NCI-H2196 treated with DMSO at 0.1 percent for 48 hours (cell line): ENCODE measurements at regions not wholly inside any gene's neighbourhood (a gene's known extent, or its start where the extent isn't known, plus 50 kb on each side); places are given as distances from the start of the nearest gene placed in this dataset.
"Not testable (repeated sequence)": the region's sequence is repeated elsewhere in the genome, so short reads cannot be mapped to it uniquely, and the experiment has no call there.

Experiments used
- DNase-seq: peaks from one replicate; lab custom pipeline; 2025; ENCODE audit not compliant: unreplicated experiment; lab: John Stamatoyannopoulos, UW

DNA sequence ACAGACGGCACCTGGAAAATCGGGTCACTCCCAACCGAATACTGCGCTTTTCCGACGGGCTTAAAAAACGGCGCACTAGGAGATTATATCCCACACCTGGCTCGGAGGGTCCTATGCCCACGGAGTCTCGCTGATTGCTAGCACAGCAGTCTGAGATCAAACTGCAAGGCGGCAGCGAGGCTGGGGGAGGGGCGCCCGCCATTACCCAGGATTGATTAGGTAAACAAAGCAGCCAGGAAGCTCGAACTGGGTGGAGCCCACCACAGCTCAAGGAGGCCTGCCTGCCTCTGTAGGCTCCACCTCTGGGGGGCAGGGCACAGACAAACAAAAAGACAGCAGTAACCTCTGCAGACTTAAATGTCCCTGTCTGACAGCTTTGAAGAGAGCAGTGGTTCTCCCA is 64.5 kb downstream of the SLC30A10 start:
- not testable (repeated sequence) for DNase-seq

DNA sequence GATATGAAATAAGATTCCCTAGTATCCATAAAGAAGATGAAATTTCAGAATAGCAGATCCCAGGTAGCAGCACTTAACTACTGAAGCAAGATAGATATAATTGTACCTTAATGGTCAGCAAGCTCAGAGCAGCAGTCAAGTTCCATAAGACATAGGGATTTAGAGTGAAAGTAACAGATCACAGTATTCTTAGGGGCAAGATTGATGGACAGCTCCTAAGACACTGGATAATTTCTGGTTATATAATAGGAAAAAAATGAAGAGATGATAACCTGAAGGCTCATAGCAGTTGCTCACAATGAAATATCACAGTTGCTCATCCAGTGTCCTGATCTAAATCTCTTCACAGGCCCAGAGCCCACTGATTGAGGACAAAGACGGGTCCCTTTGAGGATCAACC is 66.0 kb downstream of the SLC30A10 start:
- no peak for DNase-seq

DNA sequence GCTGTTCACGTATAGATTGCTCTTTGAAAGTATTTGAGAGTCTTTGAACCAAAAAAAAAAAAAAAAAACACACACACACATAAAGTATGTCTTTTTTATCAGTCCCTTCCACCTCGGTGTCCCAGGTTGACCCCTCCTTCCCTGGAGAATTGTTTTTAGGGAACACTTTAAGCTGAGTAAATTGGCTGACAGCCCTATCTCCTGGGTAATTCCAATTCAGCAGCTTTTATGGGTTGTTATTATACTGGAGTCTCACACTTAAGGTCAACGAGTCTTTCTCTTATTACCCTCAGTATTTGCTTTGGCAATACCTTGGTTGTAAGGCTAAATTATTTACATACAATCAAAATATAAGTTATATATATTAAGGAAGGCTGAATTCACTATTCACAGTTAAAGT is 69.4 kb downstream of the SLC30A10 start:
- no peak for DNase-seq

DNA sequence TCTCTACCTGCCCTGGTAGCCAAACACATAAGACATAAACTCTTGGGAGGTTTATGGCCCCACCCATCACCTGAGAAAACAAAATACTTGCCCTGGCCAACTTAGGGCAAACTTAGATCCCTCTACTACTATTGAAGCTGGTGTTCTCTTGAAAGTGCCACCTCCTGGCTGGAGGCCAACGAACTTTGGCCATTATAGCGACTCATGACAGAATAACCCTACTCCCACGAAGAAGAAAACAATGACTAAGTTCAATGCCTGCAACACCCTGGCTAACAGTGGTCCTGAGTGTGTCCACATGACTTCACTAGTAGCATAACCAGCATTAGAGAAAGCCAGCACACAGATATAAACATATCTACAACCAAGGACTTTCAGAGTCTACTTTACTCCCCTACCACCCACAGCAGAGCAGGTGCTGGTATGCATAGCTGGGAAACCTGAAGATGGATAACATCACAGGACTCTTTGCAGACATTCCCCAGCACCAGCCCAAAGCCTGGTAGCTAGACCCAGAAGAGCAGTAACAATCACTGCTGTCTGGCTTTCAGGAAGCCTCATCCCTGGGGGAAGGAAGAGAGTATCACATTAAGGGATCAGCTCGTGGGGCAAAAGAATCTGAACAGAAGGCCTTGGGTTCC is 81.0 kb downstream of the SLC30A10 start:
- no peak for DNase-seq

DNA sequence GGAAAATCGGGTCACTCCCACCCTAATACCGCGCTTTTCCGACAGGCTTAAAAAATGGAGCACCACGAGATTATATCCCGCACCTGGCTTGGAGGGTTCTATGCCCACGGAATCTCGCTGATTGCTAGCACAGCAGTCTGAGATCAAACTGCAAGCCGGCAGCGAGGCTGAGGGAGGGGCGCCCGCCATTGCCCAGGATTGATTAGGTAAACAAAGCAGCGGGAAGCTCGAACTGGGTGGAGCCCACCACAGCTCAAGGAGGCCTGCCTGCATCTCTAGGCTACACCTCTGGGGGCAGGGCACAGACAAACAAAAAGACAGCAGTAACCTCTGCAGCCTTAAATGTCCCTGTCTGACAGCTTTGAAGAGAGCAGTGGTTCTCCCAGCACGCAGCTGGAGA is 88.8 kb downstream of the SLC30A10 start:
- not testable (repeated sequence) for DNase-seq

DNA sequence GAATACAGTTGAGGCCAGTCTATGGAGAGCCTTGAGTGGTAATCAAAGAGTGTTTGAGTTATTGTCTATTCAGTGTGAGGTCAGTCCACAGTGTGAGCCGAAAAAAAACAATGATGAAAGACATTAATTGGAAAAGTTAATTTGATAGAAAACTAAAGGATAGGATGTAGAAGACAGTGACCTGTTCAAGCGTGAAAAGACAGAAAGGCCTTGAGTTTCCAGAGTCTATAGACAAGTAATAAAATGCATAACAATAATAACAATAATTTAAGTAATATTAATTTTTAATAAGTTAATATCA is 90.4 kb downstream of the SLC30A10 start:
- no peak for DNase-seq

DNA sequence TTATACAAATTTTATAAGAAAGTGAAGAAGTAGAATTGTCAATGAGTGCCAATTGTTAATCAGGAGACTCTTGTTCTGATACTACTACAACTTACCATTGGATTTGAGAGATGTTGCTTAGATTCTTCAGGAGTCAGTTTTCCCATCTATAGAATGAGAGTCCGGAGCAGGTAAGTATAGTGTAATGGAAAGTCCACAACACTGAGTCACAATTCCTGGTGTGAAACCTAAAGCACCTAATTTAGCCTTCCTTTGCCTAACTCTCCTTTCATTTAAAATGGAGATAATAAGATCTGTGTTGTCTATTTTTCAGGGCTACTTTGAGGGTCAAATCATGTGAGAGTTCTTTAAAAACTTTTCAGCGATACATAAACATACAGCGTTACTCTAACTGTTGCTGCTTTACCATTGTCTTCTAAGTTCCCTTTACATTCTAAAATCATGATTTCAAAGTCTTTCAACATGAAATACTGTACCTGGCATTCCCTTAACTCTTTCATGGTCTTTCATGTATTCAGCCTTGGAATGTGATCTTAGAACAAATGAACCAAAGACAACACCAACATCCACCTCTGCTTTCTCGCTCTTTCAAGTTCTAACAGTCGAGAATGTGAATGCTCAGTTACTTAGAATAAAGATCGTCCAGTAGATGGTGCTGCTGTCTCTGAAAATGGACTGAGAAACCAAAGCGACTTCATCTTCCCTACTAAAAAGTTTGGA is 90.9 kb downstream of the SLC30A10 start:
- no peak for DNase-seq

DNA sequence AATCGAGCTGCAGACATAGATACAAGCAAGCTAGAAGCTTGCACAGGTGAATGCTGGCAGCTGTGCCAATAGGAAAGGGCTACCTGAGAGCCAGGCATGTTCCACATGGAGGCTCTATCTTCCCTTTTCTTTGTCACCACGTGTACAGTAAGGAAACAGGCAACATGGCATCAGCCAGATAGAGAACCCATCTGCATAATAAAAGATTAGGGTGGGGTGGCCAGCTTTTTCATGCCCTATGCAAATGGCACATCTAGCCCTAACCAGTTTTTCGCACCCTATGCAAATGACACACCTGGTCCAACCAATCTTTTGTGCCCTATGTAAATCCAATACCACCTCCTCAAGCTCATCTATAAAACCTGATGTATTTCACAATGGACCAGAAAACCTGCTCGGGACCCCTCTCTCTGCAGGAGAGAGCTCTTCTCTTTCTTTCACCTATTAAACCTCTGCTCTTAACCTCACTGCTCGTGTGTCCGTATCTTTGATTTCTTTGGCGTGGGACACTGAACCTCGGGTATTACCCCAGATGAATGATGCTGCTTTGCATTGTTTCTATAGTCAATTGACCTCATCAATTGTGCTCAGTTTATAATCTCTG is 93.9 kb downstream of the SLC30A10 start:
- no peak for DNase-seq

DNA sequence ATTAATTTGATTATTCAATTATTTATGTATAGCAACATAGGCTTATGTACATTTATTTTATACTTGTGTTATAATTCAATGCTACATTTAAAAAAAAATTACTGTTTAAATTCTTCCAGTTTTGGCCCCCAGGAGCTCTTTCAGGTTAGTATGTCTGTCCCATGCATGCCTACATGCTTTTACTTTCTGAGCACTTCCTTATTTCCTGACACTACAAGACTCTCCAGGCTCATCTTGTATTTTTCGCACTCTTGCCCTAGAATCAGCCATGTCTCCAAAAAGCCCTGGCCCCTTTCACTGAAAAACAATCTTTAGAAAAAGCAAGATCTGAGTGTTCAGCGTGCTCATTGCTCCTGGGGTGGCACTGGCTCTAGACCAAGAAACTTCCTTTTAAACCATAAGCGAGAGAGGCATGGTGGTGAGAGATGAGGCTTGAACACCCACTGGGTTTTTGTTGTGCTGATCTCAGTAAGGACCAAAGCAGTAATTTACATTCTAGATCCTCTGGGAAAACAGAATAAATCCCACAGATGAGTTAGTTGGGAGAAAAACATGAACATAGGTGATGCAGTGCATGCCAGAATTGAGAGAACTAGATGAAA is 95.0 kb downstream of the SLC30A10 start:
- no peak for DNase-seq

DNA sequence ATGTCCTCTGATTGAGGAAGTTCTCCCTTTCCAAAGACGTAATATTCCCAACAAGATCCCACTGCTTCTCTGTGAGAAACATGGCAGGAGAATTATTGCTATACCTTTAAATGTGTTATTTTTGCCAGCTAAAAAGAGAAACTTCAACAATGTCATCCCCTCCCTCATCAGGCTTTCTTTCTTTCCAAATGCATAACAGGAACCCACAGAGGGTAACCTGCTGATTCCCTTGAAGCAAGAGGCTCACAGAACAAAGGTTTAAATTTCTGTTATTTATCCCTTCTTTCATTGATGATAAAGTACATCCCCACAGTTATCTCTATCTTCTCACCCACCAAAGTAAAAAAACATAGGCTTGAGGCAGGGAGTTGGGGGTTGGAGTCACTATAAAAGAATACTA is 102.1 kb downstream of the SLC30A10 start:
- DNase-seq: no peak

DNA sequence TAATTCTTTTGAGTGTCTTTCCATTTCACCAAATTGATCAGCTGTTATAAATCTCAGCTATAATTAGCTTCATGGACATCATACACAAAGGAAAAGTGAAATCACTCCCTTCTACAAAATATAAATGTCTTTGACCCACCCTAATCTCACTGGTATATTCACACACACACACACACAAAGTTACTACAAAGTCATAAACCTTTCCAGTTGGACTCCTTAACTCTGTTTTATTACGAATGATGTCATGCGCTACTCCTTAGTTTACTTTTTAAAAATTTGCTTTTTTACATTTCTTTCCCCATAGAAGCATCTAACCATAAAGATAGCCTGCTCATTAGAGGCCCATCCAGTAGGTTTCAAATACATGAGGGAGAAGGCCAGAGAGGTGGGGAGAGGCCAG is 103.0 kb downstream of the SLC30A10 start:
- no peak for DNase-seq

DNA sequence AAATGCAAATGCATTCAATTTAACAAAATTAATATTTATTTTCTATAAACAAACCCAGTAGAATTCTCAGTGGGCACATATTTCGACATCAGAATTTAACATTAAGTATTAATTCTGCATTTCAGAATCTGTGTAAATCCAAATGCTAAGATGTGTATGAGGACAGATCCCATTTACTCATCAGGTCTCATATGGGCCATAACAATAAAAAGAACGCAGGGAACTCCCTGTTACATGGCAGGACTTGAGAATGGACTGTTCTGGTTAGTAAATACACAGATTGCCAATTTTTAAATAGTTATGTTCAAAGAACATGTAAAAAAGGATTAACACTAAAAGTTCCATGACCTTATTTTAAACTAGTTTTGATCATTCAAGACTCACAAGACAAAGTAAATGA is 104.0 kb downstream of the SLC30A10 start:
- no peak for DNase-seq

DNA sequence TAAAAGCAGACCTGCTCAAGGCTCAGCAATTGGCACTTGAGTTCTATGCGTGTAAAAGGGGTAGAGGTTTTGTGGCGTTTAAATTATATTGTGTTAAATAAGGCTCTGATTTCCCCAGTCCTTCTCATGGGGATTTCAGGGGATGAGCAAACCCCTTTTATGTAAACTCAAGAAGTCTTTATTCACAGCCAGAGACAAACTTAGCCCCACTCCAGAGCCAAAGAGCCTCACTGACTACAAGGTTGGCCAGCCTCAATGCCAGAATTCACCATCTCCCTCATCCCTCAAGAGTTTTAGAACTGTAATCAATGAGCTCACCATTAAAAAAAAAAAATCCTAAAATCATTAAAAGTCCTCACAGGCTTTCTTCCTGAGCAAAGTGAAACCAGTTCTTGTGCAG is 107.8 kb downstream of the SLC30A10 start:
- DNase-seq: no peak

DNA sequence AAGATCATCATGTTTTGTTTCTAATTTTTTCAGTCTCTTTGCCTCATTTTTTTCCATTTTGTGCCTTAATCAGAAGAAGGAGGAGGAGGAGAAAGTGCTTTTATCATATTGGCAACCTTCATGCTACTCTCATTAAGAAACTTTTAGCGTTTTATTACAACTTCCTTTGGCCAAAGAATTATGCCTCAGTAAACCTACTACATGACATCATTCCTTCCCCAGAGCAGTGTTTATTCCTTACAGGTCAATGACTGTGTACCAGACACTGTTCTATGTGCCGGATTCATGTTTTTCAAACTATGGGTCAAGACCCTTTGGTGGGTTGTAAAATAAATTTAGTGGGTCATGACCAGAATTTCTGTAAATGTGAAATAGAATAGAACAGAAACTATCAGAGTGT is 110.4 kb downstream of the SLC30A10 start:
- DNase-seq: no peak

DNA sequence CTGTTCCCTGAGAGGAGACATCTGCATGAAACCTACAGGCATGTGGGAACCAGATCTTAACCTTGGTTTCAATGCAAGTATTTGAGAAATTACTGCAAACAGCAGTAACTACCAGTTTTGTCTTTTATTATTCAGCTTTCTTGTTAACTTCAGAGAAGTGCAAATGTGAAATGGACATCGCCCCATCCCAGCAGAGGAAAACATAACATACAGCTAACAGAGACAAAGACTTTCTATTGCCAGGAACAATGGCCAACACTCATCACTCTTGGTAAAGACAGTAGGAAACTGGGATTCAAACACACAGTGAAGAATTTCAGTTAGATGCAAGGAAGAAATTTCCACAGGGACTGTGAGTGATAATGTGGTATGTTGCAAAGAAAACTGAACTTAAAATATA is 115.1 kb downstream of the SLC30A10 start:
- DNase-seq: no peak

DNA sequence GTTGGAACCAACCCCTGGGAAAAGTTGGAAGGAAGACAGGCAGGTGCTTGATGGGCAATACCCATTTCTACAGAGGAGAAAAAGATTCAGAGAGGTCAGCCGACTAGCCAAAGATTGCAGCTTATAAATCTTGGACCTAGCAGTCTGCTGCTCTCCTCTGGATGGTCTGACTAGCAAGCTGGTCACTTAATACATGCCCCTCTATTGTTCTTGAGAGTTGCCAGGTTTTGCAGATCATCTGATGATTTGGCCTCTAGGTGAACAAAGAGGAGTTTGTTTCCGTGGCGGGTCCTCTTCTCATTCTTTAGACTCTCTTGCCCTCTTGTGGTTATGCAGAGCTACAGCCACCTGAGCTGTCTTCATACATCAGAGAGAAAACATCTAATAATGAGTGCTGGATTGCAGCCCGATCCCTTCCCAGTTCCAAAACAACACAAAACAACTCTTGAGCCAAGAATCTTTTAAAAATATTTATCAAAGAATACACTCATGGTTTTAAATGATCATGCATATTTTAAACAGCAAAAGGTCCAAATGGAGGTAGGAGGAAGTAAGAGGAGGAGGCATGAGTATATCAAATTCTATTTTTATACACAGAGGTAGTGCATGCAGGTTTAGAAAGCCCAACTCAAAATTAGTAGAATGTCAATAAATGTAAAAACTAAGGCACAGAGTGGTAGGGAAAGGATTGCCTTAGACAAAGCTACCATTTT is 115.7 kb downstream of the SLC30A10 start:
- DNase-seq: peak; percentile 70

DNA sequence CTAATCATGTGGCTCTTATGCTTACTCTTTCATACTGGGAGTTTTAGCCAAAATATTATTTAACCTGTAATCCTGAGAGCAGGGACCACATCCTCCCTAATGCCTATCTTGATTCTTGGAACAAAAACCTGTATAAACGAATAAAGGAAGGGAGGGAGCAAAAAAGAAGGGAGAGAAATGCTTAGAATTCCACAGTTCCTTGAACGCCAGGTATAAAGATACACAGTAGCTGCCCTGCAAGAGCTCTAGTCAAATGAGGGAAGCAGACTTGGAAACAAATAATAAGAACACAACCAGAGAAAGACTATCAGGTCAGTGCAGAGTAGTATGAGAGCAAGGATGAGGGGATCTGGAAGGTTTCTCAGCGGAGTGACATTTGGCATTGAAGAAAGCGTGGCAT is 116.3 kb downstream of the SLC30A10 start:
- DNase-seq: no peak

DNA sequence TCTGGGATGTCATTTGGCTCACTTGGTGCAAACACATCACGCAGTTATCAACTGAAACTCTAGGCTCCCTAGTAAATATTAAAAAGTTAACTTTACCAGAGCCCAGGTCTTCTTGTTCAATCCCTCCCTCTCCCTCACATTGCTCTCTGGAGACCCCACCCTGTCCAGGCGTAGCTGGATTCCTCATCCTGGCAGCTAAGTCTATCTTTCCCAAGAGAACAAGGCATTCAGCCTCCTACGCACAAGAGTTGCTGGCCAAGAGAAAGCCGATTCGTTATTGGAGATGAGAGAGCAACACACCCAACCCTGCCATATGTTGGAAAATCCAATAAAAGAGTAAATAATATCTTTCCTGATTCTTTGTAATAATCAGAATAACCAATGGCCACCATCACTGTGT is 117.9 kb downstream of the SLC30A10 start:
- DNase-seq: no peak

DNA sequence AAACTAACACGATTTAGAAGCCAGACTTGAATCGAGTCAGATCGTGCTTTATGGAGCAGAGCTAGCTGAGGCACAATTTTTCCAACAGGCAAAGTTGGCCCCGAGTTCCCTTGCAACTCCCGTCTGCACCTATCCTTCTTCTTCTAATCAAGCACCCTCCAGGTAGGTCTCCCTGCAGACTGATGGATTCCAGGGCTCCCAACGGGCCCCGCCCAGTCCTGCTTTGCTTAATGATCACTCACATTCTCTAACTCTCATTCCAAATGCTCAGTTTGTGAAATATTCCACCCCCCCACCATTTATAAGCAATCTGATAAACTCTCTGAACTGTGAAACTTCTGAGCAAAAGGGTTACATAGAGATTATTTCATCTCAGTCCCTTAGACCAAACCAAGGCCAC is 119.6 kb downstream of the SLC30A10 start:
- no peak for DNase-seq

DNA sequence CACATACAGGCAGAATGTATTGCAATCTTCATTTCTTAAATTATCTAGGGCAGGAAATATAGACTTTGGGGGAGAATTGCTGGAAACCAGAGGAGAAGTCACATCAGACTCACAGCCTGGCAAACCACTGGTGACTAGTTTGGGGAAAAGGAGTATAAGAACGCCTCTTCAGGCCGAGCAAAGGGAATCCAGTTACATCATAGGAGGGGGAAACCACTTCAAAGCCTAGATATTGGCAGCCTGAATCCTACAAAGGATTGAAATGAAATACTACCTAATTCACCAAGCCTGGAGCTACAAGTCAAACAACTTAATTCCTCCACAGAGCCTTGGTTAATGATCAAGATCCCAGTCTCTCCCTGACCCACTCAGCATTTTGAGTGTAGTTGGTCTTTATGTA is 121.7 kb downstream of the SLC30A10 start:
- no peak for DNase-seq

DNA sequence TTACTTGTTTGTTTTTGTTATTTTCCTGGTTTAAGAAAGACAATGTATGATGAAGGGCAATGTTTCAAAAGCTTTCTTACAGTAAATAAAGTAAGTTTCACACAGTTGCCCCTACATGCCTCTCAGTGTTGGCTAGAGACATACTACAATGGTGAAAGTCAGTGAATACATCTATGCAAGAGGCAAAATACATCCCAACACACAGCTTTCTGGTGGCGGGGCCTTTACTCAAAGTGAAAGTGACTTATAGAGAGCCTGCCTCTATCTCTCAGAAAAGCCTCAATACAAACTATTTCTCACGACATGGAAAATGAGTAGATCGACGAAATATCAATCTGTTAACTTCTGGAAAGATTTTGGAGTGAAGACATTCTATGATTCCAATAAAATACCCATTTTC is 122.3 kb downstream of the SLC30A10 start:
- no peak for DNase-seq

DNA sequence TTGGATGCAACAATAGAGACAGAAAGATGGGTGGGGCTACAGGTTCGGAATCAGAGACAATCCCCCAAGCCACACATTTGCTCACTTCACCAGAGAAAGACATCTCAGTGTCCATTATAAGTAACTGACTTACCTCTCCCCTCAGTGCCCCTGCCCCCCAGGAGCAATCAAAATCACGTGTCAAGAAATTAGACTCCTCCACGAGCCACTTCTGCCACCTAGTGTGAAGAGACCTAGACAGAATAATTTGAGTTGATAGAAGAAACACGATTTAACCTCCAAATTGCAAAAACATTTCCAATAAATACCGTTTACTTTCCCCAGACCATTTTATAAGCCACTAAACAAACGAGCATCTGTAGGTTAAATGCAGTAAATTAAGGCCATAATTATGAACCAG is 123.2 kb downstream of the SLC30A10 start:
- DNase-seq: no peak
